Stimulated activated naive CD8-positive, alpha-beta T cell treated with anti-CD3 and anti-CD28 coated beads, Interleukin-15, Interleukin-2, amounts not matched to agents 100 U/mL and 50 U/mL, for 24 hours (primary cell): ENCODE measurements at regions not wholly inside any gene's neighbourhood (a gene's known extent, or its start where the extent isn't known, plus 50 kb on each side); places are given as distances from the start of the nearest gene placed in this dataset.

ENCODE experiments used
- ATAC-seq: fragments of 150-1000 bp; cut with Tn5 transposase; one replicate; pipeline ENCODE4 v1.10.0; 2021
- DNase-seq: peaks from one replicate; pipeline ENCODE4 v3.0.0; 2021

- ATAC-seq (no peak), DNase-seq (no peak)
Observed at GRCh38 chr12:28824193-28824846, 324.8 kb upstream of the FAR2 start.

GRCh38 chr12:28824849-28825248 lies 324.2 kb upstream of the FAR2 start:
- ATAC-seq (no peak), DNase-seq (no peak)

DNA sequence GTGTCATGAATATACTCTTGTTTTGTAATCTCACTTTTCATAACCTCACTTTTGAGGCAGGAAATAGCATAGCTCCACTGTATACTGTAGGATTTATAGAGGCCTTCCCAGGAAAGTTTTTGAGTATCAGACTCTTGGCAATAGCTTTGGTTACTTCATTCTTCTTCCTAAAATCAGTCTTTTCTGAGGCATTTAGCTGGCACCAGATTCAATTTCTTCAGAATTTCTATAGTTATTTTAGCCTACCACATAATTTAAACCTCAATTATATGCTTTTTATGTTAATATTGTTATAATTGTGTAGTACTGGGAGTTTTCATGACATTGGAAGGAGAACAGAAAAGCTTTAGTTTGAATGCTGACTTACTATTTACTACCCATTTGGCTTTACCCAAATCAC lies 322.3 kb upstream of the FAR2 start:
- DNase-seq, result no peak
- ATAC-seq, result no peak

DNA sequence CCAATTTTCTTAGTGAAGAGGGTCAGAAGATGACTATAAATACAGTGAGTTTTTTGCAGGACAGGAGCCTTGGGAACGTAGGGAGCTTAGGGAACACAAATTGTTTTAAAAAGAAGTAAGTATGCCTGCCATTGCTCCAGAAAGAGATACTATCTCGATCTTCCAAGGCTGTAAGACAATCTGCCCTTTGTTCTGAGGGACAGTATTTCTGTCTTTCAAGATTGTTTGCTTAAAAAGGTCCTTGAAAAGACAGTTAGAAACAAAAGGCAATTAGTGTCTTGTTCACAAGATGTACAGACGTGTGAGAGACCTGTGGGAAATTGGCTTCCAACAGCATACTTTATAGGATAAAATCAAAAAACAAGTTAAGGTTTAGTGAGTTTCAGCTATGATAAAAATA lies 321.2 kb upstream of the FAR2 start:
- no peak for ATAC-seq
- no peak for DNase-seq

- ATAC-seq, result no peak
- DNase-seq, result no peak
Observed at GRCh38 chr12:28828318-28828717, 320.8 kb upstream of the FAR2 start.

DNA sequence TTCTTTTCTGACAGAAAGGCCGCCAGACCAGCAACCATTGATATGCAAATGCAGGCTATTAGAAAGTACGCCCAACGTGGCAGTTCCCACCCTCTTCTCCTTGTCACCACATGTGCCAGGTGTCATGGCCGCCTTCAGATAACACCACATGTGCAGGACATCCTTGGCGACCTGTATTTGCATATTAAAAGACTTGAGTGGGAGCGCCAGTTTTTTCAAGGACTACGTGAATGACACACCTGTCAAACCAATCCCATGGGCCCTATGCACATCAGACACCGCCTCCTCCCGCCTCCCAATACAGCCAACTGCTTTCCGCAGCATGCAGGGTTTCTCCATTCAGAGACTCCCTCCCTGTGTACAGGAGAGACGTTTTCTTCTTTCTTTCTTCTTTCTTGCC lies 318.6 kb upstream of the FAR2 start:
- no peak for ATAC-seq

DNA sequence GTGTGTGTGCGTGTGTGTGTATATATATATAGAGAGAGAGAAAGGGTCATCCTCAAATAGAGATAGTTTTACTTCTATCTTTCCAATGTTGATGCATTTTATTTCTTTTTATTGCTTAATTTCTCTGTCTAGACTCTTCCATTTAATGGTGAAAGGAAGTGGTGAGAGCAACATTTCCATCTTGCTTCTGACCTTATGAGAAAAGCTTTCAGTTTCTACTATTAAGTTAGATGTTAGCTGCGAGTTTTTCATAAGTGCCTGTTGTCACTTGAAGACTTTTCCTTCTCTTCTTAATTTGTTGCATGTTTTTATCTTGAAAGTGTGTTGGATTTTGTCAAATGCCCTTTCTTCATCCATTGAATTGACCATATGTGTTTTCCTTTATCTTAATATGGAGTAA lies 304.4 kb upstream of the FAR2 start:
- ATAC-seq, result no peak
- DNase-seq, result no peak

More for the DNA sequence above, 318.6 kb upstream of the FAR2 start:
- no peak for DNase-seq

DNA sequence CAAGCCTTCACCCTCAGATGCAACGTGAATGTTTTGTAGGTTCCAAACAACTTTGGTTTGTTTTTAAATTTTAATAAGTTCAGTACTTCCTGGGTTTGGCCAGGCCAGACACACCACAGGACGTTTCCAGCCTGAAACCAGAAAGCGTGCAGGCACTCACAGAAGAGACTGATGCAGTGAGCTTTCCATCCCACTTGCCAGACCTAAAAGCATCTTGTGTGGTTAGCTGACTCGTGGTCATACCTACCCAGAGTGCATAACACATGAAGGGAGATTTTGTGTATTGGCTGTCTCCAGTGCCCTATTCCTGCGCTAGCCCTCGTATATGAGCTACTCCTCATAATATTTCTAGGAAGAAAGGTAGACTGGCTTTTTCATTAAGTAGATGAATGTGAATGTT lies 297.3 kb upstream of the FAR2 start:
- DNase-seq (no peak), ATAC-seq (no peak)

- DNase-seq (no peak), ATAC-seq (no peak)
Observed at GRCh38 chr12:28855761-28856310, 293.2 kb upstream of the FAR2 start.

DNA sequence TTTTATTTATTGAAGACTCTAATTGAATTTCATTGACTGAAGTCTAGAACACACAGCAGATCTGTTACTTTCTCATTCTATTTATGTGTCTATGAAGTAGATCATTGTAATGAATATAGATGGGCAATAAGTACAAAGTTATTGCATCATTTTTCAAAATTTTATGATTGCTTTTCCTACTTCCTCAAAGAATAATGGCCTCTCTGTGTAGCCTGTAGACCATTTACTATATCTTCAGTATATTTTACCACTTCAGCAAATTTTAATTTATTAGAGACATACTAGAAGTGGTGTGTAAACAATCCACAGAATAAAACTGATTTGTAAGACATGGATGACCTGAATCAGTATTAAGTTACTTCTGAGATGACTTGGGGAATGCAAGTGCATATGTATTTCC lies 291.7 kb upstream of the FAR2 start:
- ATAC-seq (no peak), DNase-seq (no peak)

- ATAC-seq (no peak), DNase-seq (no peak)
Observed at GRCh38 chr12:28859551-28859950, 289.5 kb upstream of the FAR2 start.

- ATAC-seq, result no peak
- no peak for DNase-seq
Observed at GRCh38 chr12:28865776-28866175, 283.3 kb upstream of the FAR2 start.

- ATAC-seq (no peak), DNase-seq (no peak)
Observed at GRCh38 chr12:28866296-28866695, 282.8 kb upstream of the FAR2 start.

DNA sequence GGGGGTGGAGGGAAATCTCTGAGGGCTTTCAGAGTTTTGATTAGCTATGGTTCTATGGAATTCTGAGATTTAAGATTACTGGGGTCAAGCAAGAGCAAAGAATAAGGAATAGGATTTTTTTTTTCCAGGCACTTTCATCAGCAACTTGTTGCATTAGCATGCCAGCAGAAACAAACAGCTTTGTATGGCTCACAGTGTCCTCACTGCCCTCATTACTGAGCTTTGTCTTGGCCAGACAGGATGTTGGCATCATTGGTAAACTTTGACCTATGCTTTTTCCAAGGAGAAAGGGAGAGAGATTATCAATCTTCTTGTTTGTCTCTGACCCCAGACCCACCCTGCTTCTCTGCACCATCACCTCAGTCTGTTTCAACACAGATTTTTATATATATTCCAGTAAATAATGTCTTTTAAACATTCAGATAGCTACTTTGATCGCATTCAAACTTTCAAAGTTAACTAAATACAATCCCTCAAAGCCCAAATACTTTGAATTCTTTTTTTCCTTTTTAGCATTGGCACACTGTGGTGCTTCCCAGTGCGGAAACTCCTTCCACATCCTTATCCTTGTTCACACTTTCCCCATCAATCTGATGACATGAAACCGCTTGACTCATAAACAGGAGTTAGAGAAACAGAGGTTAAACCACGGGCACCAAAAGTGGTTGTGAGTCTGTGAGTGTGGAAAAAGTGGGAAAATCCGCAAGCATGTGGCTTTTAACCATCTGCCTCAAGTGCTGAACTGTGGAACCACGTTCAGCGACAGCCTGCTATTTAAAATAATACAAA lies 282.2 kb upstream of the FAR2 start:
- DNase-seq, result no peak
- ATAC-seq, result no peak

GRCh38 chr12:28868414-28868813 lies 280.7 kb upstream of the FAR2 start:
- DNase-seq (no peak), ATAC-seq (no peak)

- DNase-seq (no peak), ATAC-seq (no peak)
Observed at GRCh38 chr12:28869197-28869596, 279.9 kb upstream of the FAR2 start.

DNA sequence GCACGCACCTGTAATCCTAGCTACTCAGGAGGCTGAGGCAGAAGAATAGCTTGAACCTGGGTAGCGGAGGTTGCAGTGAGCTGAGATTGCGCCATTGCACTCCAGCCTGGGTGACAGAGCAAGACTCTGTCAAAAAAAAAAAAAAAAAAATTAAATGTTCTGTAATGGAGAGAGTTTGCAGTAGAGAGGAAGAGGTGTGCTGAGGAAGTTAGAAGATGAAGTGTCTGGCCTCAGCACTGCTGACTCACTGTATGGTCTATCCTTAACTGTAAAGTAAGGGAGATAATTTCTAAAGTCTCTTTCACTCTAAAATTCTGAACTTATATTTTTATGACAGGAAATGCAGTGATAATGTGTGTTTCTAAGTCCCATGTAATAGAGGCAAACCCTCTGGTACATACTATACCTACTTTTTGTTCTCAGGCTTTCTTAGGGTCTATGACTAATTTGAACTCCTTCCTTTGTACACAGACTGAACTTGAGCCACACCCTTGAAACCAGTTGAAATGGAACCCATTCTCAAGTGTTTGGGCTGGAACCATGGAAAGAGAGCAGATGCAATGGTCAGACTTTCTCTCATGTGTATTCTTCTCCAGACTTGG lies 278.1 kb upstream of the FAR2 start:
- ATAC-seq (no peak), DNase-seq (no peak)

- peak; percentile 23 for ATAC-seq
- DNase-seq, result peak; percentile 22
Observed at GRCh38 chr12:28872654-28873268, 276.3 kb upstream of the FAR2 start.

DNA sequence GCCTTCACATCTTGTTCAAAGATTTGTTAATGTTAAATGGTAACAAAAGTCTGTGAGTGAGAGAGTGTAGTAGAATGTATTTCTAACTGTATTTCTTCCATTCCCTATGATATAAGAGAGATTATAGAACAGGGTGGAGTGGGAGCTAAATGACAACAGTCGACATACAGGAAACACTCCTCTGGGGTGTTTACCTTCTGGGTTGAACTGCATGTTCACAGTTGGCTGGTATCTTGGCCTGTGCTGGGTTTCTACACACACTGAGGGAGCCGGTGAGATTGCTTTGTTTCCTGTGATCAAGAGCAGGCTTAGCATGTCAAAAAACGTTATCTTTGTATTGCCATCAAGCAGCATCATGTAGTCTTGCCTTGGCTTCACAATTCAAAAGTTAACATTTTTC lies 274.3 kb upstream of the FAR2 start:
- DNase-seq (no peak), ATAC-seq (no peak)

DNA sequence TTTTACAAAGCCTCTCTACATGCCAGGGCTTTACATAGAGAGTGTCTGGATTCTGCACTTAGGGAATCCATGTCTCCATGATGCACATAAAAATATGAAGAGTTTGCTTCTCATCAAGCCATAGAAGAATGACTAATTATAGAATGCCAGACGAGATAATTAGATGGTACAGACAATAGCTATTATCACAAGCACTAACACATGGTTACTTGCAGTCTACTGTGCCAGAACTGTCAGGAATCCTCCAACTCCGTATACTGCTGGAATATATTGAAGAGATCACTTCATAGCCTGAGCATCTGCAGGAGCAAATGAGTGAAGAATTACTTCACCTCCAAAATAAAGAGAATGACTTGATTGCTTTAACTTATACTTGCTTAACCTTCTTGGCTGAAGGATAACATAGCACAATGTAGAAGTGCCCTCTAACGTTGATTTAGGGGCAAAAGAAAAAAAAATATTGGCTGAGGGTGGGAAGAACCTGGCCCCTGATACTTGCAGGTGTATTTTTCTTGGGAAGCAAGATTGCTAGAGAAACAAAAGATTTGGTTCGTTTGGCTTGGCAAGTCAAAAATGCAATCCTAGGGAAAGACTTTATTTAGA lies 272.8 kb upstream of the FAR2 start:
- no peak for ATAC-seq
- DNase-seq, result no peak

- ATAC-seq, result no peak
- no peak for DNase-seq
Observed at GRCh38 chr12:28877854-28878253, 271.2 kb upstream of the FAR2 start.

DNA sequence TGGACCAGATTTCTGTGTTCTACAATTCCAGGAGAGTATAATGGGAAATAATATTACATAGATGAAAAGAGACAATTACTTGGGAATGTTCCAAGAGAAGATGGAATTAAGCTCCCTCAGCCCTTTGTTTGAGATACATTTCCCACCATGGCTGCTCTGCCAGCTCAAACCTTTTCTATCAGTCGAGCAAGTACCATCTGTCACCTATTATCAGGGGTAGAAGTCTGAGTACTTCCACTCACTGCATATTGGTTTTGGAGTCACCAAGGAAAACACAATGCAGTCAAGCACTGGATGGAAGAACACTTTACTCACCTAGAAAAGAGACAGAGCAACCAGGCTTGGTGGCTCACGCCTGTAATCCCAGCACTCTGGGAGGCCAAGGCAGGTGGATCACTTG lies 270.4 kb upstream of the FAR2 start:
- ATAC-seq (no peak), DNase-seq (no peak)
